GM12878 (cell line): ENCODE measurements at regions not wholly inside any gene's neighbourhood (a gene's known extent, or its start where the extent isn't known, plus 50 kb on each side); places are given as distances from the start of the nearest gene placed in this dataset.

Source experiments
- ATAC-seq: fragments of 200-7000 bp; cut with Tn5 transposase; 3 replicates; pipeline ENCODE4 v1.9.1; 2020; ENCODE audit warnings: mild to moderate bottlenecking, moderate library complexity
- BruUV-seq: library from RNA; stranded (reverse); fragments of 400-500 nt; replicated peaks from 2 replicates; lab custom pipeline; 2021; lab: Mats Ljungman, UMichigan
- CTCF ChIA-PET: fragments of 300-600 bp; sonication (Branson Sonifier 250); formaldehyde crosslinking; extraction: SDS; loops from one replicate; lab custom pipeline; 2021; ENCODE audit warnings: inconsistent platforms; lab: Yijun Ruan, JAX
- POLR2A ChIA-PET: fragments of 350-600 bp; formaldehyde crosslinking; extraction: SDS; loops from one replicate; lab custom pipeline; 2021; ENCODE audit warnings: inconsistent platforms; lab: Charles Lee
- RAD21 ChIA-PET: fragments of 300-600 bp; sonication (Branson Sonifier 250); formaldehyde crosslinking; loops from one replicate; lab custom pipeline; 2023; ENCODE audit warnings: antibody characterized with exemption; ENCODE audit not compliant: unreplicated experiment; lab: Charles Lee
- SMC1A ChIA-PET: fragments of 300-600 bp; sonication (Branson Sonifier 250); formaldehyde crosslinking; loops from one replicate; lab custom pipeline; 2023; ENCODE audit not compliant: unreplicated experiment, uncharacterized antibody; lab: Charles Lee
- DNase-seq: peaks from one replicate; pipeline ENCODE4 v3.0.0-alpha.2; 2011; ENCODE audit warnings: low read depth, low spot score
- FAIRE-seq: peaks from 3 replicates; lab custom pipeline; 2011; peaks lifted over from hg19 to GRCh38; lab: Jason Lieb, UNC
- H2AFZ ChIP-seq: 2 replicates; pipeline ENCODE4 v1.6.0; 2011; ENCODE audit warnings: low read depth, low read length, control low read depth; ENCODE audit not compliant: control insufficient read depth
- H3K27ac ChIP-seq: 2 replicates; pipeline ENCODE4 v1.5.1; 2011; ENCODE audit warnings: control low read depth; ENCODE audit not compliant: control insufficient read depth, insufficient read depth
- H3K27me3 ChIP-seq, 2 experiments: replicated peaks in 1 of 2; 2 replicates each; pipeline versions ENCODE4 v1.6.0 to v1.6.1; 2011; ENCODE audit warnings: low read length in 1 of 2; ENCODE audit not compliant: control insufficient read depth in 2 of 2, insufficient read depth in 2 of 2
- H3K36me3 ChIP-seq, 2 experiments: 2 replicates each; pipeline ENCODE4 v1.5.1; 2011; ENCODE audit warnings: low read length in 1 of 2; ENCODE audit not compliant: control insufficient read depth in 2 of 2, insufficient read depth in 2 of 2
- H3K4me1 ChIP-seq: 2 replicates; pipeline ENCODE4 v1.6.1; 2011; ENCODE audit warnings: mild to moderate bottlenecking, low read length, moderate library complexity, mixed read lengths; ENCODE audit not compliant: control insufficient read depth, insufficient read depth
- H3K4me2 ChIP-seq: 2 replicates; pipeline ENCODE4 v1.6.0; 2011; ENCODE audit warnings: control low read depth; ENCODE audit not compliant: control insufficient read depth, insufficient read depth
- H3K4me3 ChIP-seq: fragments of 200-600 bp; sonication (generic); 2 replicates; pipeline ENCODE4 v1.5.1; 2016
- H3K79me2 ChIP-seq: 2 replicates; pipeline ENCODE4 v1.6.0; 2011; ENCODE audit warnings: low read length; ENCODE audit not compliant: control insufficient read depth, insufficient read depth
- H3K9ac ChIP-seq: 2 replicates; pipeline ENCODE4 v1.8.0; 2011; ENCODE audit warnings: low read length, control low read depth, mixed read lengths; ENCODE audit not compliant: control insufficient read depth, insufficient read depth
- H3K9me3 ChIP-seq: replicated peaks from 3 replicates; pipeline ENCODE4 v1.5.1; 2011; ENCODE audit warnings: mild to moderate bottlenecking, low read length; ENCODE audit not compliant: control insufficient read depth, insufficient read depth
- H4K20me1 ChIP-seq: 2 replicates; pipeline ENCODE4 v1.6.0; 2011; ENCODE audit not compliant: control insufficient read depth, insufficient read depth
- BCL11A ChIP-seq: IDR thresholded peaks from 2 replicates; pipeline ENCODE4 v1.6.1; 2011; ENCODE audit warnings: low read depth, low read length
- CBX3 ChIP-seq: fragments of 200-600 bp; sonication (generic); IDR thresholded peaks from 2 replicates; pipeline ENCODE4 v1.6.1; 2016; ENCODE audit warnings: low read depth, borderline replicate concordance
- CEBPZ ChIP-seq: fragments of 150-350 bp; IDR thresholded peaks from 2 replicates; pipeline ENCODE4 v1.6.1; 2016; ENCODE audit warnings: low read depth, low read length
- DPF2 ChIP-seq: fragments of 450-650 bp; IDR thresholded peaks from 2 replicates; pipeline ENCODE4 v1.6.1; 2017; ENCODE audit warnings: mild to moderate bottlenecking
- MEF2B ChIP-seq: fragments of 450-650 bp; IDR thresholded peaks from 2 replicates; pipeline ENCODE4 v1.6.1; 2018; ENCODE audit warnings: mild to moderate bottlenecking, moderate library complexity; ENCODE audit not compliant: partially characterized antibody, poor library complexity, severe bottlenecking
- MTA3 ChIP-seq: IDR thresholded peaks from 2 replicates; pipeline ENCODE4 v1.6.1; 2012; ENCODE audit warnings: low read length, inconsistent platforms, borderline replicate concordance
- MYC ChIP-seq: IDR thresholded peaks from 2 replicates; pipeline ENCODE4 v1.6.1; 2011; ENCODE audit warnings: mild to moderate bottlenecking, low read length, moderate library complexity, inconsistent platforms; ENCODE audit not compliant: insufficient read depth, insufficient replicate concordance, insufficient read length, severe bottlenecking
- NBN ChIP-seq: fragments of 450-650 bp; IDR thresholded peaks from 2 replicates; pipeline ENCODE4 v1.6.1; 2016
- NR2F1 ChIP-seq: fragments of 450-650 bp; conservative IDR thresholded peaks from 2 replicates; pipeline ENCODE4 v1.6.1; 2017; ENCODE audit warnings: mild to moderate bottlenecking
- SIN3A ChIP-seq: IDR thresholded peaks from 2 replicates; pipeline ENCODE4 v1.6.1; 2012; ENCODE audit warnings: low read depth, low read length, improper control_type of control experiment
- ZBTB4 ChIP-seq: fragments of 450-650 bp; formaldehyde crosslinking; IDR thresholded peaks from 2 replicates; pipeline ENCODE4 v1.4.0; 2022; ENCODE audit warnings: mild to moderate bottlenecking, moderate library complexity
- ZBTB40 ChIP-seq: fragments of 450-650 bp; IDR thresholded peaks from 2 replicates; pipeline ENCODE4 v1.6.1; 2016; ENCODE audit warnings: mild to moderate bottlenecking, moderate library complexity, borderline replicate concordance
- WGBS: methylation state at CpG from one replicate; pipeline ENCODE4 v1.1.6; 2016; ENCODE audit warnings: low lambda C conversion rate; ENCODE audit not compliant: insufficient replicate concordance, insufficient coverage; ENCODE audit errors: missing lambda C conversion rate; 5-methylcytosine and 5-hydroxymethylcytosine counted together
- in situ Hi-C: fragments of 300-500 bp; cut with MboI; formaldehyde crosslinking; loops from 9 replicates; pipeline ENCODE4 v1.14.3; 2018; ENCODE audit warnings: mixed read lengths
- intact Hi-C: fragments of 100-400 bp; cut with micrococcal nuclease; formaldehyde crosslinking; loops from one replicate; pipeline ENCODE4 v1.14.2; 2022; ENCODE audit not compliant: unreplicated experiment

GRCh38 chr7:131816391-131817007 lies 260.1 kb upstream of the PODXL start (continued):
- TF ChIP-seq MEF2B (no peak), MYC (no peak), DPF2 (no peak), CBX3 (no peak), NBN (no peak), BCL11A (no peak)

GRCh38 chr7:131808736-131809135 lies 252.3 kb upstream of the PODXL start:
- ChIA-PET POLR2A (no interaction called here), RAD21 (no interaction called here), CTCF (no interaction called here), SMC1A (no interaction called here)
- Histone ChIP-seq H3K9me3 (no peaks in the 10 kb centered on the region), H3K36me3 (no peaks in the 10 kb centered on the region), H4K20me1 (no peaks in the 10 kb centered on the region), H3K4me2 (no peak overlapping the region), H3K4me3 (no peak overlapping the region), H3K9ac (no peak overlapping the region), H3K4me1 (no peaks in the 10 kb centered on the region), H3K79me2 (no peaks in the 10 kb centered on the region), H3K27ac (no peak overlapping the region), H2AFZ (no peak overlapping the region), H3K27me3 (no peaks in the 10 kb centered on the region)
- no peak for ATAC-seq
- in situ Hi-C loops (no loop called here), intact Hi-C loops (no loop called here)
- 20% methylated on average over 2 of the region's 2 CpGs for WGBS
- DNase-seq: no peak
- BruUV-seq: no TSS peak
- no peak for FAIRE-seq
- TF ChIP-seq ZBTB40 (no peak), ZBTB4 (no peak), NR2F1 (no peak), CEBPZ (no peak), CBX3 (no peak), SIN3A (no peak), MTA3 (no peak)
